ENCODE measurements at regions not wholly inside any gene's neighbourhood (a gene's known extent, or its start where the extent isn't known, plus 50 kb on each side); places are given as distances from the start of the nearest gene placed in this dataset.

GRCh38 chr20:48100483-48100882 is 315.2 kb upstream of the SULF2 start:
- no peaks in the 10 kb centered on the region for H3K27me3 ChIP-seq (ENCODE audit: insufficient read depth, low read length)
- H3K9me3 ChIP-seq (ENCODE audit: low read depth, low read length), result no peaks in the 10 kb centered on the region
- no peaks in the 10 kb centered on the region for H3K4me1 ChIP-seq (ENCODE audit: insufficient read depth, low read length)
- H3K4me3 ChIP-seq (ENCODE audit: low read length), result no peak overlapping the region

GRCh38 chr20:48098866-48099265 is 313.6 kb upstream of the SULF2 start:
- Histone ChIP-seq H3K4me1 (ENCODE audit: insufficient read depth, low read length) (no peaks in the 10 kb centered on the region), H3K27me3 (ENCODE audit: insufficient read depth, low read length) (no peaks in the 10 kb centered on the region), H3K9me3 (ENCODE audit: low read depth, low read length) (no peaks in the 10 kb centered on the region), H3K4me3 (ENCODE audit: low read length) (no peak overlapping the region)

GRCh38 chr20:48098099-48098498 is 312.8 kb upstream of the SULF2 start:
- Histone ChIP-seq H3K27me3 (ENCODE audit: insufficient read depth, low read length) (no peaks in the 10 kb centered on the region), H3K9me3 (ENCODE audit: low read depth, low read length) (no peaks in the 10 kb centered on the region), H3K4me1 (ENCODE audit: insufficient read depth, low read length) (no peaks in the 10 kb centered on the region), H3K4me3 (ENCODE audit: low read length) (no peak overlapping the region)

- H3K4me1 ChIP-seq (ENCODE audit: insufficient read depth, low read length), result no peaks in the 10 kb centered on the region
- no peak overlapping the region for H3K4me3 ChIP-seq (ENCODE audit: low read length)
- H3K9me3 ChIP-seq (ENCODE audit: low read depth, low read length), result no peaks in the 10 kb centered on the region
- H3K27me3 ChIP-seq (ENCODE audit: insufficient read depth, low read length), result no peaks in the 10 kb centered on the region
Measured at GRCh38 chr20:48096957-48097890, 311.9 kb upstream of the SULF2 start.

GRCh38 chr20:48096212-48096875 is 311.1 kb upstream of the SULF2 start:
- H3K9me3 ChIP-seq (ENCODE audit: low read depth, low read length), result no peaks in the 10 kb centered on the region
- H3K4me3 ChIP-seq (ENCODE audit: low read length), result no peak overlapping the region
- no peaks in the 10 kb centered on the region for H3K4me1 ChIP-seq (ENCODE audit: insufficient read depth, low read length)
- H3K27me3 ChIP-seq (ENCODE audit: insufficient read depth, low read length), result no peaks in the 10 kb centered on the region

GRCh38 chr20:48094944-48095343 is 309.7 kb upstream of the SULF2 start:
- Histone ChIP-seq H3K4me3 (ENCODE audit: low read length) (no peak overlapping the region), H3K9me3 (ENCODE audit: low read depth, low read length) (no peaks in the 10 kb centered on the region), H3K27me3 (ENCODE audit: insufficient read depth, low read length) (no peaks in the 10 kb centered on the region), H3K4me1 (ENCODE audit: insufficient read depth, low read length) (no peaks in the 10 kb centered on the region)

- H3K4me3 ChIP-seq (ENCODE audit: low read length), result no peak overlapping the region
- H3K4me1 ChIP-seq (ENCODE audit: insufficient read depth, low read length), result no peaks in the 10 kb centered on the region
- H3K9me3 ChIP-seq (ENCODE audit: low read depth, low read length), result no peaks in the 10 kb centered on the region
- no peaks in the 10 kb centered on the region for H3K27me3 ChIP-seq (ENCODE audit: insufficient read depth, low read length)
Measured at GRCh38 chr20:48094196-48094749, 309.0 kb upstream of the SULF2 start.

- Histone ChIP-seq H3K4me1 (ENCODE audit: insufficient read depth, low read length) (no peaks in the 10 kb centered on the region), H3K9me3 (ENCODE audit: low read depth, low read length) (no peaks in the 10 kb centered on the region), H3K27me3 (ENCODE audit: insufficient read depth, low read length) (no peaks in the 10 kb centered on the region), H3K4me3 (ENCODE audit: low read length) (no peak overlapping the region)
Measured at GRCh38 chr20:48092596-48093280, 307.5 kb upstream of the SULF2 start.

GRCh38 chr20:48090784-48091183 is 305.5 kb upstream of the SULF2 start:
- H3K4me1 ChIP-seq (ENCODE audit: insufficient read depth, low read length), result no peaks in the 10 kb centered on the region
- H3K9me3 ChIP-seq (ENCODE audit: low read depth, low read length), result no peaks in the 10 kb centered on the region
- no peak overlapping the region for H3K4me3 ChIP-seq (ENCODE audit: low read length)
- H3K27me3 ChIP-seq (ENCODE audit: insufficient read depth, low read length), result no peaks in the 10 kb centered on the region

- Histone ChIP-seq H3K27me3 (ENCODE audit: insufficient read depth, low read length) (no peaks in the 10 kb centered on the region), H3K9me3 (ENCODE audit: low read depth, low read length) (no peaks in the 10 kb centered on the region), H3K4me1 (ENCODE audit: insufficient read depth, low read length) (no peaks in the 10 kb centered on the region), H3K4me3 (ENCODE audit: low read length) (no peak overlapping the region)
Measured at GRCh38 chr20:48090314-48090713, 305.0 kb upstream of the SULF2 start.

- Histone ChIP-seq H3K27me3 (ENCODE audit: insufficient read depth, low read length) (no peaks in the 10 kb centered on the region), H3K9me3 (ENCODE audit: low read depth, low read length) (no peaks in the 10 kb centered on the region), H3K4me3 (ENCODE audit: low read length) (no peak overlapping the region), H3K4me1 (ENCODE audit: insufficient read depth, low read length) (no peaks in the 10 kb centered on the region)
Measured at GRCh38 chr20:48080583-48080982, 295.3 kb upstream of the SULF2 start.

GRCh38 chr20:48079028-48079427 is 293.7 kb upstream of the SULF2 start:
- H3K4me3 ChIP-seq (ENCODE audit: low read length), result no peak overlapping the region

GRCh38 chr20:48076747-48077146 is 291.5 kb upstream of the SULF2 start:
- H3K9me3 ChIP-seq (ENCODE audit: low read depth, low read length), result no peaks in the 10 kb centered on the region
- H3K4me1 ChIP-seq (ENCODE audit: insufficient read depth, low read length), result no peaks in the 10 kb centered on the region
- H3K27me3 ChIP-seq (ENCODE audit: insufficient read depth, low read length), result no peaks in the 10 kb centered on the region
- H3K4me3 ChIP-seq (ENCODE audit: low read length), result no peak overlapping the region

More at GRCh38 chr20:48079028-48079427, 293.7 kb upstream of the SULF2 start:
- H3K27me3 ChIP-seq (ENCODE audit: insufficient read depth, low read length), result no peaks in the 10 kb centered on the region
- H3K9me3 ChIP-seq (ENCODE audit: low read depth, low read length), result no peaks in the 10 kb centered on the region
- H3K4me1 ChIP-seq (ENCODE audit: insufficient read depth, low read length), result no peaks in the 10 kb centered on the region

GRCh38 chr20:48076247-48076646 is 291.0 kb upstream of the SULF2 start:
- no peaks in the 10 kb centered on the region for H3K27me3 ChIP-seq (ENCODE audit: insufficient read depth, low read length)
- no peaks in the 10 kb centered on the region for H3K9me3 ChIP-seq (ENCODE audit: low read depth, low read length)
- no peaks in the 10 kb centered on the region for H3K4me1 ChIP-seq (ENCODE audit: insufficient read depth, low read length)
- no peak overlapping the region for H3K4me3 ChIP-seq (ENCODE audit: low read length)

GRCh38 chr20:48075591-48076174 is 290.4 kb upstream of the SULF2 start:
- no peaks in the 10 kb centered on the region for H3K27me3 ChIP-seq (ENCODE audit: insufficient read depth, low read length)
- H3K9me3 ChIP-seq (ENCODE audit: low read depth, low read length), result no peaks in the 10 kb centered on the region
- H3K4me1 ChIP-seq (ENCODE audit: insufficient read depth, low read length), result no peaks in the 10 kb centered on the region
- H3K4me3 ChIP-seq (ENCODE audit: low read length), result no peak overlapping the region
